PFSK-1 (cell line): ENCODE measurements at regions not wholly inside any gene's neighbourhood (a gene's known extent, or its start where the extent isn't known, plus 50 kb on each side); places are given as distances from the start of the nearest gene placed in this dataset.

Source experiments
- FOXP2 ChIP-seq: optimal IDR thresholded peaks from 2 replicates; pipeline ENCODE3; 2011; ENCODE audit warnings: borderline replicate concordance, control low read depth, inconsistent platforms; ENCODE audit not compliant: insufficient read depth; ENCODE audit errors: extremely low read length, extremely low read depth
- POLR2AphosphoS5 ChIP-seq: IDR thresholded peaks from 2 replicates; pipeline ENCODE4 v1.6.1; 2012; ENCODE audit warnings: low read depth, mild to moderate bottlenecking, control low read depth, low read length, moderate library complexity
- REST ChIP-seq, 2 experiments: IDR thresholded peaks; 2 replicates each; pipeline versions ENCODE4 v1.6.1 to v1.8.0; 2011 to 2012; ENCODE audit warnings: low read depth in 2 of 2, low read length in 2 of 2, control low read depth in 1 of 2, inconsistent platforms in 1 of 2, mild to moderate bottlenecking in 1 of 2, moderate library complexity in 1 of 2; ENCODE audit not compliant: insufficient read depth in 1 of 2
- SIN3A ChIP-seq: IDR thresholded peaks from 2 replicates; pipeline ENCODE4 v1.6.1; 2012; ENCODE audit warnings: mild to moderate bottlenecking, low read length, moderate library complexity, borderline replicate concordance; ENCODE audit not compliant: insufficient read depth
- TAF1 ChIP-seq: IDR thresholded peaks from 2 replicates; pipeline ENCODE4 v1.6.1; 2012; ENCODE audit warnings: low read length, control low read depth, borderline replicate concordance; ENCODE audit not compliant: insufficient read depth

DNA sequence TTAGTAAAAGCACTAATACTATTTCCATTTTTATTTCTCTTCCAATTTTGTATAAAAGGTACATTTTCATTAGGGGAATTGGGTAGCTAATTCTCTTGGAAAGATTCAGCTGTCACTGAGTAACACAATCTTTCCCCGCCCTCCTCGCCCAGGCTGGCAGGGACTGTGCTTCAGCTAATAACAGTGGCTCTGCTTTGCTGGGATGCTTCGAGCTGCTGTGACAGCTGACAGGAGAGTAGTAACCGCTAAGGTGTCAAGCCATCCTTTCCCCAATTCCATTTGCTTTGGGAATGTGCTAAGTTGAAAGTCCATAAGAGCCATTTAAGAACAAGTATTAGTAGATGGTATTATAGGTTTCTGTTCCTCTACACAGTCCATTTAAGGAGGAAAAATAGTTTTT, 106.7 kb upstream of the NRIP1 start:
- no peak for TF ChIP-seq SIN3A
- TF ChIP-seq POLR2AphosphoS5: no peak
- TF ChIP-seq REST (IDR thresholded peaks at IDR 0.05; ENCODE audit: insufficient read depth in 1 of 2, low read depth in 2 of 2, low read length in 2 of 2): no peak
- TF ChIP-seq TAF1: no peak

DNA sequence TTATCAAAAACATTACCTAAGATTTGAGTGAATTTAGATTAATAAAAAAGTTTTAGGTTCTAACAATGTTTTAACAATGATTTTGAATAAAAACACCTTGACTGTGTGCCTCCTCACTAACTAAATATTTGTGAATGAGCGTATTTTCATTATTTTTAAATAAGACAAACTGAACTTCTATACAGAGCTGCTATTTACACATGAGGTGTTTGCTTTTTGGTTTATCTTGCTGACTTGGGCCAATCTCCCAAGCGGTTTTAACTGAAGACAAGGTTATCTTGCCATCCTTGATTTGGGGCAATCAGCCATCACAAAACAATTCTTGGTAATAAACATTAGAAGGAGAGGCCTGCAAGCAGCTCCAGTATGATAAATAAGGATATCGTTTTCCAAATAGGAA, 108.2 kb upstream of the NRIP1 start:
- no peak for TF ChIP-seq REST (IDR thresholded peaks at IDR 0.05; ENCODE audit: insufficient read depth in 1 of 2, low read depth in 2 of 2, low read length in 2 of 2)
- no peak for TF ChIP-seq FOXP2
- TF ChIP-seq SIN3A: no peak
- TF ChIP-seq TAF1: no peak
- TF ChIP-seq POLR2AphosphoS5: no peak

DNA sequence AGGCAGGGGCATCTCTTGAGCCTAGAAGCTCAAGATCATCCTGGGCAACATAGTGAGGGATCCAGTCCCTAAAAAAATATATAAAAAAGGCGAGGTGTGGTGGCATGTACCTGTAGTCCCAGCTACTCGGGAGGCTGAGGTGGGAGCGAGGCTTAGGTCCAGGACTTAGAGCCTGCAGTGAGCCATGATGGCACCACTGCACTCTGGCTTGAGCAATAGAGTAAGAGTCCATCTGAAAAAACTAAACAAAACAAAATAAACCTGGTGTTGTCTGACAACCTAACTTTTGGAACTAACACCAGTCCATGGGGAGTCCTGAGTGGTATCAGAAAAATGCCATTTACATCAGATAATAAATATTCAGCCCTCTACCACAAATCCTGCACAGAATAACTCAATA, 110.1 kb upstream of the NRIP1 start:
- TF ChIP-seq REST (IDR thresholded peaks at IDR 0.05; ENCODE audit: insufficient read depth in 1 of 2, low read depth in 2 of 2, low read length in 2 of 2) (no peak), SIN3A (no peak), TAF1 (no peak), FOXP2 (no peak), POLR2AphosphoS5 (no peak)

DNA sequence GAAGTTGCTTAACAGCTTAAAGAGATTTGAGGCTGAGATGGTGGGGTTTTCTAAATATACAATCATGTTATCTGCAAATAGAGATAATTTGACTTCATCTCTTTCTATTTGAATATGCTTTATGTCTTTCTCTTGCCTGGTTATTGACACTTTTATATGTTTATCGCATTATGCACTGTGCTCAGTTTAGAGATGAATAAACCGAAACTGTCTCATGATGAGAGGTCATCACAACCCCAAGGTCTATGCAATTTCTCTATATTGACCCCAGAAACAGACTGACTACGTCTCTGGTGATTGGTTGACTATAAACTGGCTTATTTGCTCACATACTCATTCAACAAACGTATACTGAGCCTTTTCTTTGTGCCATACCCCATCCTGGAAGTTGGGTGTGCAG, 117.9 kb upstream of the NRIP1 start:
- no peak for TF ChIP-seq REST (IDR thresholded peaks at IDR 0.05; ENCODE audit: insufficient read depth in 1 of 2, low read depth in 2 of 2, low read length in 2 of 2)
- no peak for TF ChIP-seq POLR2AphosphoS5
- no peak for TF ChIP-seq TAF1
- no peak for TF ChIP-seq FOXP2
- no peak for TF ChIP-seq SIN3A

DNA sequence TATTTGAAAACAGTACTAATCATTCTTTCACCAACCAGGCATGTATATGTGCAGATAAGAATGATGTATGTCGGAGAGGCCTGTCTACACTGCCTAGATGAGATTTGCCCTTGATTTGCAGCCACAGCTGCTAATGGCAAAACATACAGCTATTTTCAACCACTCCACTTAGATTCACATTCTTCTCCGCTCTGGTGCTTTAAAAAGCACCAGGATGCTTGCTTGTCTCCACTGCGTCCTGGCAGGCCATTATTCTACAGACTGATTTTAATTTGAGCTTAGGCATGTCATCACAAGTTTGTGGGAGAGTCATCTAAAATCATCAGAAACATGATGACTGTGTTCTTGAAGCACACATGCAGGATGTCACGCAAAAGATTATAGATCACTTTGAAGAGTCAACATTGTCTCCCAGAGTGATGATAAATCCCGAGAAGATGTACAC, 119.0 kb upstream of the NRIP1 start:
- TF ChIP-seq TAF1 (no peak), REST (IDR thresholded peaks at IDR 0.05; ENCODE audit: insufficient read depth in 1 of 2, low read depth in 2 of 2, low read length in 2 of 2) (no peak), POLR2AphosphoS5 (no peak), FOXP2 (no peak), SIN3A (no peak)
